Endodermal cell (in vitro differentiated cells): ENCODE measurements at regions not wholly inside any gene's neighbourhood (a gene's known extent, or its start where the extent isn't known, plus 50 kb on each side); places are given as distances from the start of the nearest gene placed in this dataset.

ENCODE experiments used
- DNase-seq: peaks from one replicate; pipeline ENCODE4 v3.0.0-alpha.2; 2017
- H3K27ac ChIP-seq: 2 replicates; pipeline ENCODE4 v1.5.1; 2013; ENCODE audit warnings: mild to moderate bottlenecking, low read depth, low read length, moderate library complexity
- H3K27me3 ChIP-seq: 2 replicates; pipeline ENCODE4 v1.6.1; 2013; ENCODE audit warnings: mild to moderate bottlenecking, low read length, moderate library complexity; ENCODE audit not compliant: insufficient read depth, control insufficient read depth, poor library complexity, severe bottlenecking
- H3K36me3 ChIP-seq: 2 replicates; pipeline ENCODE4 v1.7.0; 2013; ENCODE audit warnings: mild to moderate bottlenecking, low read length, moderate library complexity; ENCODE audit not compliant: control insufficient read depth, insufficient read depth
- H3K4me1 ChIP-seq: one replicate; pipeline ENCODE4 v1.7.0; 2013; ENCODE audit warnings: low read length; ENCODE audit not compliant: control insufficient read depth, insufficient read depth
- H3K4me3 ChIP-seq: 2 replicates; pipeline ENCODE4 v1.5.1; 2013; ENCODE audit warnings: mild to moderate bottlenecking, low read length, moderate library complexity
- H3K9ac ChIP-seq: 2 replicates; pipeline ENCODE4 v1.6.1; 2013; ENCODE audit warnings: mild to moderate bottlenecking, low read length, moderate library complexity; ENCODE audit not compliant: poor library complexity, severe bottlenecking; ENCODE audit errors: extremely low read depth
- H3K9me3 ChIP-seq: 2 replicates; pipeline ENCODE4 v1.6.1; 2013; ENCODE audit warnings: mild to moderate bottlenecking, low read length, moderate library complexity; ENCODE audit not compliant: control insufficient read depth
- H3K27ac Mint-ChIP-seq: 2 replicates; pipeline ENCODE4 v1.8.0; 2020; ENCODE audit warnings: mixed read lengths
- H3K27me3 Mint-ChIP-seq: 2 replicates; pipeline ENCODE4 v1.8.0; 2021; ENCODE audit warnings: mild to moderate bottlenecking, mixed read lengths; ENCODE audit not compliant: insufficient read depth
- H3K36me3 Mint-ChIP-seq: 2 replicates; pipeline ENCODE4 v1.8.0; 2020; ENCODE audit warnings: low read depth, mixed read lengths
- H3K4me1 Mint-ChIP-seq: 2 replicates; pipeline ENCODE4 v1.8.0; 2020; ENCODE audit warnings: mixed read lengths
- H3K4me3 Mint-ChIP-seq: 2 replicates; pipeline ENCODE4 v1.8.0; 2020; ENCODE audit warnings: mild to moderate bottlenecking, moderate library complexity, mixed read lengths
- H3K9me3 Mint-ChIP-seq: 2 replicates; pipeline ENCODE4 v1.8.0; 2020; ENCODE audit warnings: mild to moderate bottlenecking, mixed read lengths
- CTCF ChIP-seq: fragments of 200-600 bp; sonication (generic); conservative IDR thresholded peaks from 2 replicates; pipeline ENCODE4 v1.5.0; 2021; ENCODE audit warnings: antibody characterized with exemption, mild to moderate bottlenecking
- WGBS, 2 experiments: methylation state at CpG; one replicate each; pipeline versions ENCODE4 v1.1.5 to v1.1.7; 2013; ENCODE audit warnings: missing lambda C conversion rate in 2 of 2, mixed read lengths in 1 of 2; ENCODE audit not compliant: insufficient coverage in 1 of 2, insufficient read length in 1 of 2; 5-methylcytosine and 5-hydroxymethylcytosine counted together

GRCh38 chr2:154556607-154557006 lies 141.9 kb upstream of the KCNJ3 start:
- no peak overlapping the region for H3K27ac ChIP-seq
- WGBS, 2 experiments: 83 to 92% methylated on average over 1 of the region's 1 CpG
- H3K4me3 Mint-ChIP-seq: no peak overlapping the region
- H3K36me3 ChIP-seq: no peaks in the 10 kb centered on the region
- peaks cover 5% of the 10 kb centered on the region for H3K9me3 Mint-ChIP-seq
- no peak overlapping the region for H3K27ac Mint-ChIP-seq
- TF ChIP-seq CTCF: no peak
- no peak overlapping the region for H3K4me3 ChIP-seq
- H3K27me3 Mint-ChIP-seq: no peaks in the 10 kb centered on the region
- no peaks in the 10 kb centered on the region for H3K27me3 ChIP-seq
- peaks cover 2% of the 10 kb centered on the region for H3K4me1 Mint-ChIP-seq
- H3K9me3 ChIP-seq: no peaks in the 10 kb centered on the region
- no peak overlapping the region for H3K9ac ChIP-seq
- H3K36me3 Mint-ChIP-seq: no peaks in the 10 kb centered on the region
- no peak for DNase-seq
- H3K4me1 ChIP-seq: no peaks in the 10 kb centered on the region

DNA sequence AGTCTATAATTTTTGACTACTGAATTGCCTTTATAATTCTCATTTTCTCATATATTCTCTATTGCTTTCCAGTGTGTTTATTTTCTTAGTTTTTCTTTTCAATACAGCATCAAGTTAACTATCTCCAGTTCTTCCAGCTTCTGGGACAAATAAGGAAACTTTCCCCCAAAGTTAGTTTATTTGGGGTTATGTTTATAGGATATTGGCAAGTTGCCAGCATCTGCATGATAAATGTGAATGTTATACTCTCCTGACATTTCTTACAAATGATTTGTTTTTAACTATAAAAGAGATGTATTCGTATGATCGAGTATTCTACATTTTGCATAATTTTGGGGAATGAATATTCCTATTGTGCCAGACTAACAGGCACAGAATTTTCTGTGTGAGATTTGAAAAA lies 140.6 kb upstream of the KCNJ3 start:
- WGBS, 2 experiments: 86 to 100% methylated on average over 2 of the region's 2 CpGs
- no peaks in the 10 kb centered on the region for H3K27me3 Mint-ChIP-seq

GRCh38 chr2:154565433-154565832 lies 133.1 kb upstream of the KCNJ3 start:
- WGBS, 2 experiments: 87 to 100% methylated on average over 1 to 2 of the region's 2 CpGs
- no peaks in the 10 kb centered on the region for H3K27me3 Mint-ChIP-seq

More for the DNA sequence above, 140.6 kb upstream of the KCNJ3 start:
- no peak for TF ChIP-seq CTCF
- peaks cover 2% of the 10 kb centered on the region for H3K4me1 Mint-ChIP-seq
- H3K9me3 Mint-ChIP-seq: peaks cover 5% of the 10 kb centered on the region
- H3K27ac Mint-ChIP-seq: no peak overlapping the region
- H3K4me3 Mint-ChIP-seq: no peak overlapping the region
- Histone ChIP-seq H3K27me3 (no peaks in the 10 kb centered on the region), H3K27ac (no peak overlapping the region), H3K9me3 (no peaks in the 10 kb centered on the region), H3K4me3 (no peak overlapping the region), H3K9ac (no peak overlapping the region), H3K4me1 (no peaks in the 10 kb centered on the region), H3K36me3 (no peaks in the 10 kb centered on the region)
- DNase-seq: no peak
- H3K36me3 Mint-ChIP-seq: no peaks in the 10 kb centered on the region

More at GRCh38 chr2:154565433-154565832, 133.1 kb upstream of the KCNJ3 start:
- Histone ChIP-seq H3K9ac (no peak overlapping the region), H3K4me1 (no peaks in the 10 kb centered on the region), H3K27me3 (no peaks in the 10 kb centered on the region), H3K4me3 (no peak overlapping the region), H3K27ac (no peak overlapping the region), H3K36me3 (peaks cover 14% of the 10 kb centered on the region), H3K9me3 (peaks cover 29% of the 10 kb centered on the region)
- H3K27ac Mint-ChIP-seq: no peak overlapping the region
- H3K4me3 Mint-ChIP-seq: no peak overlapping the region
- peaks cover 6% of the 10 kb centered on the region for H3K4me1 Mint-ChIP-seq
- H3K36me3 Mint-ChIP-seq: peaks cover 30% of the 10 kb centered on the region
- TF ChIP-seq CTCF: no peak
- H3K9me3 Mint-ChIP-seq: peaks cover 30% of the 10 kb centered on the region
- DNase-seq: no peak
